ENCODE measurements at regions not wholly inside any gene's neighbourhood (a gene's known extent, or its start where the extent isn't known, plus 50 kb on each side); places are given as distances from the start of the nearest gene placed in this dataset.

- H3K4me1 Mint-ChIP-seq = no peaks in the 10 kb centered on the region
- H3K27ac ChIP-seq (ENCODE audit: low read depth) = no peak overlapping the region
- H3K4me3 Mint-ChIP-seq = no peak overlapping the region
- H3K4me2 ChIP-seq = no peak overlapping the region
- no peaks in the 10 kb centered on the region for H3K27me3 ChIP-seq (ENCODE audit: insufficient read depth)
- H3K27me3 Mint-ChIP-seq (ENCODE audit: insufficient read depth, low read depth, poor library complexity) = peaks cover 4% of the 10 kb centered on the region
- no peak overlapping the region for H3K27ac Mint-ChIP-seq
- no peak overlapping the region for H3K4me3 ChIP-seq
- no peaks in the 10 kb centered on the region for H3F3A ChIP-seq (replicated peaks; ENCODE audit: low read depth)
- TF ChIP-seq EZH2phosphoT487 (IDR thresholded peaks at IDR 0.05; ENCODE audit: unreplicated experiment) (no peak), NANOG (IDR thresholded peaks at IDR 0.05; ENCODE audit: borderline replicate concordance) (no peak), JUNB (IDR thresholded peaks at IDR 0.05; ENCODE audit: unreplicated experiment) (no peak), REST (IDR thresholded peaks at IDR 0.05; ENCODE audit: unreplicated experiment) (no peak), ETS1 (IDR thresholded peaks at IDR 0.05) (no peak), POLR2AphosphoS5 (IDR thresholded peaks at IDR 0.05; ENCODE audit: low read depth) (no peak), ZNF331 (CRISPR knock-in tag; IDR thresholded peaks at IDR 0.05; ENCODE audit: low read depth) (no peak)
- H4K20me1 ChIP-seq (replicated peaks; ENCODE audit: insufficient read depth) = no peaks in the 10 kb centered on the region
- no peak for ATAC-seq
- peaks cover 98% of the 10 kb centered on the region for H3K9me3 Mint-ChIP-seq
- peaks cover 34% of the 10 kb centered on the region for H3K36me3 Mint-ChIP-seq (ENCODE audit: low read depth)
- no peaks in the 10 kb centered on the region for H3K9me2 ChIP-seq (ENCODE audit: insufficient read depth)
- H3K36me3 ChIP-seq (ENCODE audit: insufficient read depth) = no peaks in the 10 kb centered on the region
- no peak for DNase-seq (ENCODE audit: low spot score)
- H3K4me1 ChIP-seq (ENCODE audit: insufficient read depth) = no peaks in the 10 kb centered on the region
- H3K79me2 ChIP-seq (replicated peaks; ENCODE audit: insufficient read depth) = no peaks in the 10 kb centered on the region
- no peak overlapping the region for H2AFZ ChIP-seq
These were observed 154.3 kb downstream of the ZNF248 start for GRCh38 chr10:37703114-37703513.

- no peaks in the 10 kb centered on the region for H3K79me2 ChIP-seq (replicated peaks; ENCODE audit: insufficient read depth)
- DNase-seq (ENCODE audit: low spot score) = no peak
- Mint-ChIP-seq H3K4me3 (no peak overlapping the region), H3K27ac (no peak overlapping the region), H3K27me3 (ENCODE audit: insufficient read depth, low read depth, poor library complexity) (peaks cover 4% of the 10 kb centered on the region), H3K9me3 (peaks cover 98% of the 10 kb centered on the region), H3K4me1 (no peaks in the 10 kb centered on the region), H3K36me3 (ENCODE audit: low read depth) (peaks cover 26% of the 10 kb centered on the region)
- H3K36me3 ChIP-seq (ENCODE audit: insufficient read depth) = no peaks in the 10 kb centered on the region
- no peaks in the 10 kb centered on the region for H3K4me1 ChIP-seq (ENCODE audit: insufficient read depth)
- no peaks in the 10 kb centered on the region for H3K27me3 ChIP-seq (ENCODE audit: insufficient read depth)
- H3K27ac ChIP-seq (ENCODE audit: low read depth) = no peak overlapping the region
- no peak overlapping the region for H2AFZ ChIP-seq
- H4K20me1 ChIP-seq (replicated peaks; ENCODE audit: insufficient read depth) = no peaks in the 10 kb centered on the region
- H3F3A ChIP-seq (replicated peaks; ENCODE audit: low read depth) = no peaks in the 10 kb centered on the region
- H3K9me2 ChIP-seq (ENCODE audit: insufficient read depth) = no peaks in the 10 kb centered on the region
- ATAC-seq = no peak
- H3K4me3 ChIP-seq = no peak overlapping the region
- TF ChIP-seq POLR2AphosphoS5 (IDR thresholded peaks at IDR 0.05; ENCODE audit: low read depth) (no peak), CTCF (conservative IDR thresholded peaks at IDR 0.05; ENCODE audit: low read depth in 2 of 2) (no peak), REST (IDR thresholded peaks at IDR 0.05; ENCODE audit: unreplicated experiment) (no peak), ETS1 (IDR thresholded peaks at IDR 0.05) (no peak), ZNF114 (CRISPR knock-in tag; IDR thresholded peaks at IDR 0.05) (no peak), EZH2phosphoT487 (IDR thresholded peaks at IDR 0.05; ENCODE audit: unreplicated experiment) (no peak)
- no peak overlapping the region for H3K4me2 ChIP-seq
These were observed 155.5 kb downstream of the ZNF248 start for GRCh38 chr10:37701781-37702493.
